Thyroid gland (tissue), 4 donors: ENCODE measurements at regions not wholly inside any gene's neighbourhood (a gene's known extent, or its start where the extent isn't known, plus 50 kb on each side); places are given as distances from the start of the nearest gene placed in this dataset.

Experiments
- CTCF ChIP-seq, 6 experiments: fragments of 200-600 bp in 3 of 6; fragments of 450-650 bp in 3 of 6; sonication (generic) in 3 of 6; IDR thresholded peaks; one replicate each; pipeline ENCODE4 v1.5.1; 2016 to 2019; ENCODE audit warnings: antibody characterized with exemption in 6 of 6, mild to moderate bottlenecking in 2 of 6, inconsistent platforms in 1 of 6, moderate library complexity in 1 of 6
- POLR2A ChIP-seq, 2 donors: fragments of 450-650 bp; IDR thresholded peaks; one replicate each; pipeline ENCODE4 v1.6.1; 2017; ENCODE audit warnings: antibody characterized with exemption in 2 of 2, mild to moderate bottlenecking in 2 of 2, moderate library complexity in 1 of 2

- no peak for TF ChIP-seq CTCF (IDR thresholded peaks at IDR 0.05)
- no peak for TF ChIP-seq POLR2A (IDR thresholded peaks at IDR 0.05)
Observed at GRCh38 chr4:122046255-122046654, 94.4 kb upstream of the TRPC3 start.
